Astrocyte (in vitro differentiated cells and primary cell): ENCODE measurements at regions not wholly inside any gene's neighbourhood (a gene's known extent, or its start where the extent isn't known, plus 50 kb on each side); places are given as distances from the start of the nearest gene placed in this dataset.

ENCODE experiments used
- DNase-seq: peaks from one replicate; pipeline ENCODE4 v3.0.0-alpha.2; 2010; ENCODE audit warnings: low read depth
- FAIRE-seq: peaks from 2 replicates; lab custom pipeline; 2011; peaks lifted over from hg19 to GRCh38; lab: Jason Lieb, UNC
- H2AFZ ChIP-seq: 2 replicates; pipeline ENCODE4 v1.6.0; 2012; ENCODE audit warnings: low read depth, low read length, inconsistent platforms
- H3K27ac ChIP-seq: 2 replicates; pipeline ENCODE4 v1.5.1; 2011; ENCODE audit warnings: low read depth, low read length, inconsistent platforms
- H3K27me3 ChIP-seq: 2 replicates; pipeline ENCODE4 v1.6.0; 2011; ENCODE audit warnings: low read length, inconsistent platforms; ENCODE audit not compliant: insufficient read depth
- H3K36me3 ChIP-seq: 2 replicates; pipeline ENCODE4 v1.5.1; 2011; ENCODE audit warnings: low read length, inconsistent platforms; ENCODE audit not compliant: insufficient read depth
- H3K4me1 ChIP-seq: 2 replicates; pipeline ENCODE4 v1.5.1; 2011; ENCODE audit warnings: low read length, inconsistent platforms; ENCODE audit not compliant: insufficient read depth
- H3K4me2 ChIP-seq: 2 replicates; pipeline ENCODE4 v1.6.0; 2012; ENCODE audit warnings: low read length, inconsistent platforms
- H3K4me3 ChIP-seq: 2 replicates; pipeline ENCODE4 v1.5.1; 2011; ENCODE audit warnings: low read depth, mild to moderate bottlenecking, low read length, inconsistent platforms; ENCODE audit not compliant: insufficient read depth
- H3K79me2 ChIP-seq: 2 replicates; pipeline ENCODE4 v1.6.0; 2012; ENCODE audit warnings: mild to moderate bottlenecking, low read length, inconsistent platforms; ENCODE audit not compliant: insufficient read depth
- H3K9ac ChIP-seq: 2 replicates; pipeline ENCODE4 v1.6.0; 2012; ENCODE audit warnings: mild to moderate bottlenecking, low read length, inconsistent platforms
- H3K9me3 ChIP-seq: 2 replicates; pipeline ENCODE4 v1.5.1; 2012; ENCODE audit warnings: low read depth, mild to moderate bottlenecking, low read length, inconsistent platforms; ENCODE audit not compliant: insufficient read depth
- H4K20me1 ChIP-seq: 2 replicates; pipeline ENCODE4 v1.6.0; 2012; ENCODE audit warnings: low read length, inconsistent platforms; ENCODE audit not compliant: insufficient read depth
- H3K27ac Mint-ChIP-seq: one replicate; pipeline ENCODE4 v1.8.0; 2021; ENCODE audit warnings: mild to moderate bottlenecking, mixed read lengths; ENCODE audit not compliant: unreplicated experiment
- H3K27me3 Mint-ChIP-seq: one replicate; pipeline ENCODE4 v1.8.0; 2021; ENCODE audit warnings: low read depth, mixed read lengths; ENCODE audit not compliant: unreplicated experiment
- H3K36me3 Mint-ChIP-seq: one replicate; pipeline ENCODE4 v1.8.0; 2021; ENCODE audit warnings: low read depth, mixed read lengths; ENCODE audit not compliant: unreplicated experiment
- H3K4me1 Mint-ChIP-seq: one replicate; pipeline ENCODE4 v1.8.0; 2021; ENCODE audit warnings: low read depth, mixed read lengths; ENCODE audit not compliant: unreplicated experiment
- H3K4me3 Mint-ChIP-seq: one replicate; pipeline ENCODE4 v1.8.0; 2021; ENCODE audit warnings: mild to moderate bottlenecking, moderate library complexity, mixed read lengths; ENCODE audit not compliant: unreplicated experiment
- H3K9me3 Mint-ChIP-seq: one replicate; pipeline ENCODE4 v1.8.0; 2021; ENCODE audit warnings: mild to moderate bottlenecking, mixed read lengths; ENCODE audit not compliant: unreplicated experiment
- CTCF ChIP-seq: IDR thresholded peaks from 2 replicates; pipeline ENCODE4 v1.5.1; 2011; ENCODE audit warnings: low read depth, mild to moderate bottlenecking, inconsistent platforms, low read length, moderate library complexity; ENCODE audit not compliant: insufficient read depth
- EZH2 ChIP-seq: IDR thresholded peaks from 2 replicates; pipeline ENCODE4 v1.6.1; 2012; ENCODE audit warnings: mild to moderate bottlenecking, low read length, inconsistent platforms; ENCODE audit not compliant: insufficient read depth

DNA sequence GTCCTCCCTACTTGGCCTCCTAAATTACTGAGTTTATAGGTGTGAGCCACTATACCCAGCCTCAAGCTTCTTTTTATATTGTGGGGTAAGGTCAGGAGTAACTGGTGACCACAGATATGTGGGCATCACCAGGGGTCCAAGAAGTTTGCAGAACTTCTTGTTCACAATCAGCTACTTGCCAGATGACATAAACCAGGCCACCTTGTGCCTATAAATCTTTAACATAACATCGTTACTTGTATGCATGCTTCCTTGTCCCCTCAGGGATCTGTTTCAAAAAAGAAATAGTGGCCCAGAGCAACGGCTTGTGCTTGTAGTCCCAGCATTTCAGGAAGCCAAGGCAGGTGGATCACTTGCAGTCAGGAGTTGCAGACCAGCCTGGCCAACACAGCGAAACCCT is 115.1 kb upstream of the FAM174B start:
- Histone ChIP-seq H3K36me3 (no peaks in the 10 kb centered on the region), H3K4me1 (no peaks in the 10 kb centered on the region), H2AFZ (no peak overlapping the region), H3K4me3 (no peak overlapping the region), H3K27ac (no peak overlapping the region), H3K4me2 (no peak overlapping the region), H3K79me2 (no peaks in the 10 kb centered on the region), H3K27me3 (no peaks in the 10 kb centered on the region), H3K9ac (no peak overlapping the region), H4K20me1 (no peaks in the 10 kb centered on the region), H3K9me3 (no peaks in the 10 kb centered on the region)
- peaks cover 6% of the 10 kb centered on the region for H3K9me3 Mint-ChIP-seq
- no peak for FAIRE-seq
- no peaks in the 10 kb centered on the region for H3K27me3 Mint-ChIP-seq
- no peak overlapping the region for H3K27ac Mint-ChIP-seq
- no peak for DNase-seq
- no peaks in the 10 kb centered on the region for H3K36me3 Mint-ChIP-seq
- H3K4me1 Mint-ChIP-seq: no peaks in the 10 kb centered on the region
- H3K4me3 Mint-ChIP-seq: no peak overlapping the region
- TF ChIP-seq EZH2 (no peak), CTCF (no peak)

- TF ChIP-seq EZH2 (no peak), CTCF (no peak)
- Histone ChIP-seq H3K36me3 (no peaks in the 10 kb centered on the region), H3K9me3 (no peaks in the 10 kb centered on the region), H2AFZ (no peak overlapping the region), H3K79me2 (no peaks in the 10 kb centered on the region), H3K4me1 (no peaks in the 10 kb centered on the region), H3K27ac (no peak overlapping the region), H3K4me3 (no peak overlapping the region), H4K20me1 (no peaks in the 10 kb centered on the region), H3K4me2 (no peak overlapping the region), H3K27me3 (no peaks in the 10 kb centered on the region), H3K9ac (no peak overlapping the region)
- Mint-ChIP-seq H3K9me3 (peaks cover 6% of the 10 kb centered on the region), H3K36me3 (no peaks in the 10 kb centered on the region), H3K27me3 (no peaks in the 10 kb centered on the region), H3K27ac (no peak overlapping the region), H3K4me1 (no peaks in the 10 kb centered on the region), H3K4me3 (no peak overlapping the region)
- no peak for FAIRE-seq
- no peak for DNase-seq
These were observed 116.5 kb upstream of the FAM174B start for GRCh38 chr15:92772061-92772460.

DNA sequence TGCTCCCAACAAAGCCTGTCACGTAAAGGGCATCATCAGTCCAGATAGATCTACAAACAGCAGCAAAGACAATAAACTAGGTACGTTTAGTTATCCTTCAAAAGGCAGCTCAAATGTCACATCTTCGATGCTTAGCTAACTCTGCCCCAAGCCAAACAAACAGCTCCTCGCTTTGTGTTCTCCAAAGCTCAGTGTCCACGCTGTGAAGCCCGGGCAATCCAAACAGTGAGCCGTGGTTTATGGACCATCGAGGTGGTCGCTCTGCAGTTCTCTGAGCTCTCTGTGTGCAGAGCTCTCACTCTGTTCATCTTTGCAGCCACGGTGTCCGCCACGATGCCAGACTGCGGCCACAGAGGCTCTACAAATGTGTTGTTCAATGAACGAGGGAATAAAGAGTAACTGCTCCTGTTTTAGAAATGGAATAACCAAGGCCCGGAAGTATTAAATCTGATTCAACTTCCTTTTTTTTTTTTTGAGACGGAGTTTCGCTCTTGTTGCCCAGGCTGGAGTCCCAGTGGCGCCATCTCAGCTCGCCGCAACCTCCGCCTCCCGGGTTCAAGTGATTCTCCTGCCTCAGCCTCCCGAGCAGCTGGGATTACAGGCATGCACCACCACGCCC is 117.2 kb upstream of the FAM174B start:
- H3K27me3 Mint-ChIP-seq: no peaks in the 10 kb centered on the region
- Histone ChIP-seq H4K20me1 (no peaks in the 10 kb centered on the region), H3K9me3 (no peaks in the 10 kb centered on the region), H3K9ac (no peak overlapping the region), H3K4me3 (no peak overlapping the region), H3K27me3 (no peaks in the 10 kb centered on the region), H3K4me1 (no peaks in the 10 kb centered on the region), H3K27ac (no peak overlapping the region), H3K4me2 (no peak overlapping the region), H3K79me2 (no peaks in the 10 kb centered on the region), H3K36me3 (no peaks in the 10 kb centered on the region), H2AFZ (no peak overlapping the region)
- DNase-seq (no peak), FAIRE-seq (no peak)
- H3K27ac Mint-ChIP-seq: no peak overlapping the region
- no peaks in the 10 kb centered on the region for H3K36me3 Mint-ChIP-seq
- H3K4me3 Mint-ChIP-seq: no peak overlapping the region
- TF ChIP-seq EZH2 (no peak), CTCF (no peak)
- peaks cover 6% of the 10 kb centered on the region for H3K9me3 Mint-ChIP-seq
- no peaks in the 10 kb centered on the region for H3K4me1 Mint-ChIP-seq
